ENCODE measurements at regions not wholly inside any gene's neighbourhood (a gene's known extent, or its start where the extent isn't known, plus 50 kb on each side); places are given as distances from the start of the nearest gene placed in this dataset.

DNA sequence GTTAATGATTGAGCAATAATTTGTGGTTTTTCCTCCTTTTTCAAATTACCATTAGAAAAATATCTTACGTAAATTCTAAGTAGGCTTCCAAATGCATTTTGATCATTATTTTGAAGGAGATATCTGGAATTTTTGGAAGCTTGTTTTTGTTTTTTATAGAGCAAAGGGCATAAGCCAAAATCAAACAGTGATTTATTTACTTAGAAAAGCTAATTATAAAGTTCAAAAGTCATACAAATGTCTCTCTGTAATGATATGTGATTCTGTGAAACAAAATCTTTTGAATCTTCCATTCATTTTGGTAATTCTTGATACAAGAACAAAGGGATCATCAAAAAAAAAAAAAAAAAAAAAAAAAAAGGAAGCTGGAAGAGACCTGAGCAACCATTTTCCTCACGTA, 416.8 kb downstream of the ETNK1 start:
- no peak for TF ChIP-seq POLR2A (IDR thresholded peaks at IDR 0.05)
- no peak for TF ChIP-seq POLR2AphosphoS5 (IDR thresholded peaks at IDR 0.05)
- TF ChIP-seq, protein P1, sequence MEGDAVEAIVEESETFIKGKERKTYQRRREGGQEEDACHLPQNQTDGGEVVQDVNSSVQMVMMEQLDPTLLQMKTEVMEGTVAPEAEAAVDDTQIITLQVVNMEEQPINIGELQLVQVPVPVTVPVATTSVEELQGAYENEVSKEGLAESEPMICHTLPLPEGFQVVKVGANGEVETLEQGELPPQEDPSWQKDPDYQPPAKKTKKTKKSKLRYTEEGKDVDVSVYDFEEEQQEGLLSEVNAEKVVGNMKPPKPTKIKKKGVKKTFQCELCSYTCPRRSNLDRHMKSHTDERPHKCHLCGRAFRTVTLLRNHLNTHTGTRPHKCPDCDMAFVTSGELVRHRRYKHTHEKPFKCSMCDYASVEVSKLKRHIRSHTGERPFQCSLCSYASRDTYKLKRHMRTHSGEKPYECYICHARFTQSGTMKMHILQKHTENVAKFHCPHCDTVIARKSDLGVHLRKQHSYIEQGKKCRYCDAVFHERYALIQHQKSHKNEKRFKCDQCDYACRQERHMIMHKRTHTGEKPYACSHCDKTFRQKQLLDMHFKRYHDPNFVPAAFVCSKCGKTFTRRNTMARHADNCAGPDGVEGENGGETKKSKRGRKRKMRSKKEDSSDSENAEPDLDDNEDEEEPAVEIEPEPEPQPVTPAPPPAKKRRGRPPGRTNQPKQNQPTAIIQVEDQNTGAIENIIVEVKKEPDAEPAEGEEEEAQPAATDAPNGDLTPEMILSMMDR (IDR thresholded peaks at IDR 0.05 in 8 of 11, conservative IDR thresholded peaks at IDR 0.05 in 3 of 11), result no peak
- H3K36me3 ChIP-seq, result no peaks in the 10 kb centered on the region
- H3K4me3 ChIP-seq, result no peak overlapping the region
- 86 to 98% (median 90%) methylated on average over 2 of the region's 2 CpGs for WGBS, 5 donors
- H3K27me3 ChIP-seq (replicated peaks in 1 of 7), result no peaks in the 10 kb centered on the region
- H3K4me1 ChIP-seq, result no peaks in the 10 kb centered on the region
- no peaks in the 10 kb centered on the region for H3K9me3 ChIP-seq
- DNase-seq, result no peak
- intact Hi-C loops (cut with DNase I; ENCODE audit: low total_unique reads), result no loop called here
- no peak overlapping the region for H3K27ac ChIP-seq

DNA sequence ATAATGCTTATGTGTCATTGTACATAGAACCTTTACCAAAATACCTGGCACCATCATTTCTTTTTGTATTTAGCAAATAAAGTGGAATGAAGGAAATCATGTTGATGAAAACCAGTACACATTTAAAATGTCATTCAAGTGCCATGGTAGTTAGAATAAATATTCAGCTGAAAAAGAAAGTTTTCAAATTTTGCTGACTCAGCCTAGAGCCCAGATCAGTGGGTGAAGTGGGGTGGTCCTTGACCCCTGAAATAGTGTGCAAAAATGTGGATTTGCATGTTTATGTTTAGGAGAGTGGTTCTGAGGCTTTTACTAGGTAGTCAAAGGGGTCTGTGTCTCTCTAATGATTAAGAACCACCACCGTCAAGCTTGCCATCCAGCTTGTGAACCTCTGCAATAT, 418.7 kb downstream of the ETNK1 start:
- no peak for DNase-seq
- H3K4me3 ChIP-seq, result no peak overlapping the region
- no peaks in the 10 kb centered on the region for H3K36me3 ChIP-seq
- H3K27me3 ChIP-seq (replicated peaks in 1 of 7), result no peaks in the 10 kb centered on the region
- H3K27ac ChIP-seq, result no peak overlapping the region
- no peaks in the 10 kb centered on the region for H3K9me3 ChIP-seq
- WGBS, 5 donors, result 76 to 100% (median 90%) methylated on average over 1 of the region's 1 CpG
- intact Hi-C loops (cut with DNase I; ENCODE audit: low total_unique reads), result no loop called here
- no peaks in the 10 kb centered on the region for H3K4me1 ChIP-seq
- TF ChIP-seq, protein P1 (IDR thresholded peaks at IDR 0.05 in 8 of 11, conservative IDR thresholded peaks at IDR 0.05 in 3 of 11), result no peak
- TF ChIP-seq POLR2AphosphoS5 (IDR thresholded peaks at IDR 0.05) (no peak), POLR2A (IDR thresholded peaks at IDR 0.05) (no peak)

DNA sequence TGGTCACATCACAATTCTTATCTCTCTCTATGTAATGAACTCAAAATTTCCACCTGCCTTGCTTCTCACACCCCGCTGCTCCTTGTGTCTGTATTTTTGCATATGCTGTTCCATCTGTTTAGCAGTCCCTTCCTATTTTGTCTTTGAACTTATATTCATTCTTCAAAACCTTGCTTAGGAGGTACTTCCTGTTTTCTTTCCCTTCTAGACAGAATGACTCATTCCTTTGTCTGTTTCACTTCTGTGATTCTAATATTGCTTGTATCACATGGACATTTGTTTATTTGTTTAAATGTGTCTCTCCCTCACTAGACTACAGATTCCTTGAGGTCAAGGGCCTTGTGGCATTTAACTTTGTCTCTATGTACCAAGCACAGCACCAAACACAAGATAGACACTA, 424.2 kb downstream of the ETNK1 start:
- intact Hi-C loops (cut with DNase I; ENCODE audit: low total_unique reads), result no loop called here
- 74 to 81% (median 75%) methylated on average over 1 of the region's 1 CpG for WGBS, 5 donors

DNA sequence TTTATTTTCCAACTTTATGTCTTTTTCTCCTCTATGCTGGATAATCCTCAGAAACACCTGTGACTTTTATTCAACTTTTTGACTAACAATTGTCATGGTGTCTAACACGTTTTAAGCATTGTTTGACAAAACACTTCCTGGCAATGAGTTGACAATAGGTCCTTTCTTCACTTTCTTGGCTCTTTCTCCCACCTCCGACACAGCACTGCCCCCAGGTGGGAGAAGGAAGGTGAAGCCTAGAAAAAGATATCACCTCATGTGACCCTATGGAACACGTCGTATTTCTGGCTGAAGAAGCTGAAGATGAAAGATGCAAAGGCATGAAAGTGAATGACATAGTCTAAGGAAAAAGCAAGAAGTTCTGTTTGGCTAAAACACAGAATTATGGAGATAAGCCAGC, 430.0 kb downstream of the ETNK1 start:
- Histone ChIP-seq H3K36me3 (no peaks in the 10 kb centered on the region), H3K27ac (no peak overlapping the region)
- intact Hi-C loops (cut with DNase I; ENCODE audit: low total_unique reads), result no loop called here

More for the DNA sequence above, 424.2 kb downstream of the ETNK1 start:
- no peak for DNase-seq
- Histone ChIP-seq H3K4me1 (no peaks in the 10 kb centered on the region), H3K36me3 (no peaks in the 10 kb centered on the region), H3K27me3 (replicated peaks in 1 of 7) (no peaks in the 10 kb centered on the region), H3K4me3 (no peak overlapping the region), H3K9me3 (peaks cover 0 to 10% (median 0%) of the 10 kb centered on the region in 8 donors), H3K27ac (no peak overlapping the region)
- TF ChIP-seq, protein P1 (IDR thresholded peaks at IDR 0.05 in 8 of 11, conservative IDR thresholded peaks at IDR 0.05 in 3 of 11), result no peak
- TF ChIP-seq POLR2A (IDR thresholded peaks at IDR 0.05) (no peak), POLR2AphosphoS5 (IDR thresholded peaks at IDR 0.05) (no peak)

More for the DNA sequence above, 430.0 kb downstream of the ETNK1 start:
- 9 to 14% (median 10%) methylated on average over 4 of the region's 4 CpGs for whole genome bisulfite sequencing, 5 donors
- Histone ChIP-seq H3K9me3 (no peaks in the 10 kb centered on the region), H3K4me3 (no peak overlapping the region), H3K27me3 (replicated peaks in 1 of 7) (no peaks in the 10 kb centered on the region), H3K4me1 (no peaks in the 10 kb centered on the region)
- DNase-seq, result no peak
- no peak for TF ChIP-seq POLR2A (IDR thresholded peaks at IDR 0.05)
- TF ChIP-seq, protein P1 (IDR thresholded peaks at IDR 0.05 in 8 of 11, conservative IDR thresholded peaks at IDR 0.05 in 3 of 11), result no peak
- TF ChIP-seq POLR2AphosphoS5 (IDR thresholded peaks at IDR 0.05), result no peak

Data from spleen (tissue), 11 donors.